Smooth muscle cell (in vitro differentiated cells): ENCODE measurements at regions not wholly inside any gene's neighbourhood (a gene's known extent, or its start where the extent isn't known, plus 50 kb on each side); places are given as distances from the start of the nearest gene placed in this dataset.

Experiments used
- DNase-seq: peaks from one replicate; lab custom pipeline; 2025; ENCODE audit not compliant: unreplicated experiment; lab: John Stamatoyannopoulos, UW
- H2AFZ ChIP-seq: fragments of 200-600 bp; sonication (generic); 2 replicates; pipeline ENCODE4 v1.6.0; 2016; ENCODE audit warnings: antibody characterized with exemption, low read depth, mild to moderate bottlenecking
- H3F3A ChIP-seq: fragments of 200-600 bp; sonication (generic); 2 replicates; pipeline ENCODE4 v1.6.0; 2017; ENCODE audit warnings: antibody characterized with exemption, low read depth
- H3K27ac ChIP-seq: fragments of 200-600 bp; sonication (generic); 2 replicates; pipeline ENCODE4 v1.5.1; 2016; ENCODE audit warnings: low read depth, mild to moderate bottlenecking
- H3K27me3 ChIP-seq: fragments of 200-600 bp; sonication (generic); 2 replicates; pipeline ENCODE4 v1.6.1; 2016; ENCODE audit warnings: low read depth, mild to moderate bottlenecking
- H3K36me3 ChIP-seq: fragments of 200-600 bp; sonication (generic); 2 replicates; pipeline ENCODE4 v1.5.1; 2016; ENCODE audit warnings: low read depth
- H3K4me1 ChIP-seq: fragments of 200-600 bp; sonication (generic); 2 replicates; pipeline ENCODE4 v1.5.1; 2016; ENCODE audit warnings: low read depth
- H3K4me2 ChIP-seq: fragments of 200-600 bp; sonication (generic); 2 replicates; pipeline ENCODE4 v1.6.0; 2016; ENCODE audit warnings: mild to moderate bottlenecking
- H3K4me3 ChIP-seq: fragments of 200-600 bp; sonication (generic); 2 replicates; pipeline ENCODE4 v1.5.1; 2016; ENCODE audit warnings: mild to moderate bottlenecking
- H3K79me2 ChIP-seq: fragments of 200-600 bp; sonication (generic); 2 replicates; pipeline ENCODE4 v1.6.0; 2016; ENCODE audit warnings: low read depth, mild to moderate bottlenecking
- H3K9ac ChIP-seq: fragments of 200-600 bp; sonication (generic); 2 replicates; pipeline ENCODE4 v1.6.0; 2016; ENCODE audit warnings: low read depth
- H3K9me3 ChIP-seq: fragments of 200-600 bp; sonication (generic); replicated peaks from 2 replicates; pipeline ENCODE4 v1.5.1; 2016; ENCODE audit warnings: low read depth
- H4K20me1 ChIP-seq: fragments of 200-600 bp; sonication (generic); 2 replicates; pipeline ENCODE4 v1.6.0; 2016; ENCODE audit warnings: low read depth
- WGBS: methylation state at CpG from one replicate; pipeline ENCODE4 v1.1.7; 2016; ENCODE audit warnings: low lambda C conversion rate; 5-methylcytosine and 5-hydroxymethylcytosine counted together
- TF ChIP-seq, protein P1 (sequence below): fragments of 200-600 bp; sonication (generic); IDR thresholded peaks from 2 replicates; pipeline ENCODE4 v1.5.1; 2017; ENCODE audit warnings: borderline replicate concordance, mild to moderate bottlenecking, antibody characterized with exemption; ENCODE audit not compliant: insufficient read depth, poor library complexity, severe bottlenecking

DNA sequence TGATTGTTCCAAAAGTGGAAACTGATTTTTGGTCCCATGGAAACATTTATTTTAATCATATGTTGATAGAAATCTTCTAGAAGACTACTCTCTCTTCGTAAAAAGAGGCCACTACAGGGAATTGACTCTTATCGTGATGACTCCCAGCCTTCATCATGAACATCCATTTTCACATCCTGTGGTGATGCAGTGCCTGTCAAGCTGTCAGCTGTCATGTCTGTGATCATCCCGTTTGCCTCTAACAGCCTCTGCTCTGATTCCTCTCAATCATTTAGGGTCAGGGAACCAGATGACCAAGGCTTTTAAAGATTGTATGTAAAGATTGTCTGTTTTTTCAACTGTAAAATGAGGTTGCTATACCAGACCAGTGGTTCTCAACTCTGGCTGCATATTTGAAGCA is 419.0 kb upstream of the MGAT4C start:
- H4K20me1 ChIP-seq: no peaks in the 10 kb centered on the region
- H3F3A ChIP-seq: no peaks in the 10 kb centered on the region
- H2AFZ ChIP-seq: peak overlapping the region; percentile 5
- H3K9ac ChIP-seq: no peak overlapping the region
- 38% methylated on average over 3 of the region's 3 CpGs for WGBS
- no peak overlapping the region for H3K27ac ChIP-seq
- no peaks in the 10 kb centered on the region for H3K27me3 ChIP-seq
- H3K9me3 ChIP-seq: no peaks in the 10 kb centered on the region
- no peak overlapping the region for H3K4me2 ChIP-seq
- no peaks in the 10 kb centered on the region for H3K36me3 ChIP-seq
- TF ChIP-seq, protein P1, sequence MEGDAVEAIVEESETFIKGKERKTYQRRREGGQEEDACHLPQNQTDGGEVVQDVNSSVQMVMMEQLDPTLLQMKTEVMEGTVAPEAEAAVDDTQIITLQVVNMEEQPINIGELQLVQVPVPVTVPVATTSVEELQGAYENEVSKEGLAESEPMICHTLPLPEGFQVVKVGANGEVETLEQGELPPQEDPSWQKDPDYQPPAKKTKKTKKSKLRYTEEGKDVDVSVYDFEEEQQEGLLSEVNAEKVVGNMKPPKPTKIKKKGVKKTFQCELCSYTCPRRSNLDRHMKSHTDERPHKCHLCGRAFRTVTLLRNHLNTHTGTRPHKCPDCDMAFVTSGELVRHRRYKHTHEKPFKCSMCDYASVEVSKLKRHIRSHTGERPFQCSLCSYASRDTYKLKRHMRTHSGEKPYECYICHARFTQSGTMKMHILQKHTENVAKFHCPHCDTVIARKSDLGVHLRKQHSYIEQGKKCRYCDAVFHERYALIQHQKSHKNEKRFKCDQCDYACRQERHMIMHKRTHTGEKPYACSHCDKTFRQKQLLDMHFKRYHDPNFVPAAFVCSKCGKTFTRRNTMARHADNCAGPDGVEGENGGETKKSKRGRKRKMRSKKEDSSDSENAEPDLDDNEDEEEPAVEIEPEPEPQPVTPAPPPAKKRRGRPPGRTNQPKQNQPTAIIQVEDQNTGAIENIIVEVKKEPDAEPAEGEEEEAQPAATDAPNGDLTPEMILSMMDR: no peak
- no peak overlapping the region for H3K4me3 ChIP-seq
- DNase-seq: no peak
- H3K4me1 ChIP-seq: no peaks in the 10 kb centered on the region
- H3K79me2 ChIP-seq: no peaks in the 10 kb centered on the region

DNA sequence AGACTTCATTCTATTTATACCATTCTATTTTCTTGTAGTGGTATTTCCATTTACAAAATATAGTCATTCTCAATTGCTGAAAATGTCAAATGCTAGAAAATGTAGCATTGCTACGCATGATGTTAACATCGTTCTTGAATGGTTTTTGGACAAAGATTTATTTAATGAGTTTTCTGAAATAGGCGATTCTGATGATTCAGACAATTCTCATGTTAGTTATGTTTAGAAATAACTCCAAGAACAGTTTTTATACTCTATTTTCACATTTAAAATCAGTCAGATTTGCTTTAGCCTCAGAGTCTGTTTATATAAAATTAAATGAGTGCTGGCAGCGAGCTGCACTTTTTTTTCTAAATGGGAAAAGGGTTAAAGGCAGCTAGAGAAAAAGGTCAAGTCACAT is 414.8 kb upstream of the MGAT4C start:
- WGBS: 95% methylated on average over 4 of the region's 4 CpGs
- Histone ChIP-seq H3K79me2 (no peaks in the 10 kb centered on the region), H3F3A (no peaks in the 10 kb centered on the region), H2AFZ (no peak overlapping the region), H3K36me3 (no peaks in the 10 kb centered on the region), H3K27me3 (no peaks in the 10 kb centered on the region), H3K27ac (no peak overlapping the region), H3K9ac (no peak overlapping the region), H4K20me1 (no peaks in the 10 kb centered on the region), H3K4me3 (no peak overlapping the region), H3K4me2 (no peak overlapping the region), H3K4me1 (no peaks in the 10 kb centered on the region), H3K9me3 (no peaks in the 10 kb centered on the region)
- TF ChIP-seq, protein P1: no peak
- DNase-seq: no peak

DNA sequence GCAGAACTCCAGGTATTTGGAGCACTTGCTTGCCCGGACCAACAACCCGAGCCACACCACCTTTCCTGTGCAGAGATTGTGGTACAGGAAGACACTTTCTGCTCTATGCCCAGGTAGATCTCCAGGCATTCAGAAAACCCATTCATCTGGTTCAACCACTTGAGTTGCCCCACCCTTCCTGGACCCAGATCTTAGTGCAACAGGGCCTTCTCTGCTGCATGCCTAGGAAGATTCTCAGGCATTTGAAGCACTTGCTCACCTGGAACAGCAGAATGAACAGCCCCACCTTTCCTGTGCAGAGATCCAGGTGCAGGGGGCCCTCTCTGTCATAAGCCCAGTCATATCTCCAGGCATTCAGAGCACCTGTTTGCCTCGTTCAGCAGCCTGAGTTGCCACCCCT is 412.8 kb upstream of the MGAT4C start:
- H3K27me3 ChIP-seq: no peaks in the 10 kb centered on the region
- H3K4me2 ChIP-seq: no peak overlapping the region
- H4K20me1 ChIP-seq: no peaks in the 10 kb centered on the region
- H3K9me3 ChIP-seq: no peaks in the 10 kb centered on the region
- no peaks in the 10 kb centered on the region for H3K4me1 ChIP-seq
- no peak for DNase-seq
- no peaks in the 10 kb centered on the region for H3K79me2 ChIP-seq
- no peak overlapping the region for H3K4me3 ChIP-seq
- no peak overlapping the region for H3K9ac ChIP-seq
- 96% methylated on average over 3 of the region's 3 CpGs for WGBS
- H3K36me3 ChIP-seq: no peaks in the 10 kb centered on the region
- H2AFZ ChIP-seq: no peak overlapping the region
- TF ChIP-seq, protein P1: no peak
- H3F3A ChIP-seq: no peaks in the 10 kb centered on the region
- H3K27ac ChIP-seq: no peak overlapping the region

DNA sequence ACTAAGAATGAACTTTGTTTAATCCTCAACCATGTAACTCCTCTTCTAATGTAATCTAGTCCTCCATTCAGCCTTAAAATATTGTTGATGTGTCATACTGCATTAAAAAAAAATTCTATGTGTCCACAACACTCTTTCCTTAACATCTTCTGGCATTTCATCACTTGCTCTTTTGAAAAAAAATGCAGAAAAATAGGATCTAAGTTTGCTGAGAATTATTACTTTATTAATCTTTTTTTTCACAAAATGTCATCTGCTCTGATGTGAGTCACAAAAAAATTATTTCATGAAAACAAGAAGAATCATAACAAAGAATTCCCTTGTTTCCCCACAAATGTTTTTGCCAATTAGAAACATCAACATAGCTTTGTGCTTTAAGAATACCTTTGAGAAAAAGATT is 410.1 kb upstream of the MGAT4C start:
- H3F3A ChIP-seq: no peaks in the 10 kb centered on the region
- H3K4me3 ChIP-seq: no peak overlapping the region
- no peaks in the 10 kb centered on the region for H4K20me1 ChIP-seq
- no peaks in the 10 kb centered on the region for H3K79me2 ChIP-seq
- no peaks in the 10 kb centered on the region for H3K4me1 ChIP-seq
- H2AFZ ChIP-seq: no peak overlapping the region
- H3K4me2 ChIP-seq: no peak overlapping the region
- no peak for DNase-seq
- TF ChIP-seq, protein P1: no peak
- no peak overlapping the region for H3K9ac ChIP-seq
- H3K27me3 ChIP-seq: no peaks in the 10 kb centered on the region
- no peaks in the 10 kb centered on the region for H3K36me3 ChIP-seq
- H3K27ac ChIP-seq: no peak overlapping the region
- H3K9me3 ChIP-seq: no peaks in the 10 kb centered on the region
